NB4 (cell line): ENCODE measurements at regions not wholly inside any gene's neighbourhood (a gene's known extent, or its start where the extent isn't known, plus 50 kb on each side); places are given as distances from the start of the nearest gene placed in this dataset.
A peak's percentile ranks its signal among the peaks of the same experiment; 100 is the strongest.

Experiments used
- DNase-seq: peaks from one replicate; pipeline ENCODE4 v3.0.0; 2010; ENCODE audit warnings: low read depth
- H3K4me3 ChIP-seq: one replicate; pipeline ENCODE4 v1.5.1; 2011; ENCODE audit warnings: mild to moderate bottlenecking, low read depth, low read length, moderate library complexity
- MYC ChIP-seq: IDR thresholded peaks from 2 replicates; pipeline ENCODE4 v1.6.1; 2011; ENCODE audit warnings: low read depth, low read length
- POLR2A ChIP-seq: IDR thresholded peaks from 2 replicates; pipeline ENCODE4 v1.6.1; 2011; ENCODE audit warnings: mild to moderate bottlenecking; ENCODE audit not compliant: insufficient read length; ENCODE audit errors: extremely low read depth
- TF ChIP-seq, protein P1 (sequence below): IDR thresholded peaks from 2 replicates; pipeline ENCODE4 v1.6.1; 2011; ENCODE audit warnings: low read depth, low read length
- TF ChIP-seq, protein P2 (sequence below): IDR thresholded peaks from one replicate; pipeline ENCODE4 v1.5.1; 2012; ENCODE audit warnings: low read depth, low read length

DNA sequence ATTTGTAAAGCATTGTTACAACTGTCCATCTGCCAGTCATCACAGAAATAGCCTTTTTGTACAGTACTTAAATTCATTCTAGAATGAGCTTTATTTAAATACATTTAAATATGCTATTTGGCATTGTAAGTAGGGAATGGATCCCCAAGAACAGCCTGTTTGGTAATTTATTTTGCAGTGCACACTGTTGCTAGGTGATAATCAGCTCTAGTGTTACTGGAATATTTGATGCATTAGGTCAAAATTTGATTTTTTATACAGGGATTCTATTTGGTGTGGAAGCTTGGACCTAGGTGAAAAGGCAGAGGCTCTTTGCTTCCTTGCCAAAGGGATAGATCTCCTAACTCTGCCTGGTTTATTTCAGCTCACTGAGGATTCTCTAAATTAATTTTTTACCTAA lies 593.7 kb downstream of the EPM2A start:
- DNase-seq = no peak
- TF ChIP-seq, protein P1, sequence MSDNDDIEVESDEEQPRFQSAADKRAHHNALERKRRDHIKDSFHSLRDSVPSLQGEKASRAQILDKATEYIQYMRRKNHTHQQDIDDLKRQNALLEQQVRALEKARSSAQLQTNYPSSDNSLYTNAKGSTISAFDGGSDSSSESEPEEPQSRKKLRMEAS = no peak
- no peak for TF ChIP-seq MYC
- TF ChIP-seq, protein P2, sequence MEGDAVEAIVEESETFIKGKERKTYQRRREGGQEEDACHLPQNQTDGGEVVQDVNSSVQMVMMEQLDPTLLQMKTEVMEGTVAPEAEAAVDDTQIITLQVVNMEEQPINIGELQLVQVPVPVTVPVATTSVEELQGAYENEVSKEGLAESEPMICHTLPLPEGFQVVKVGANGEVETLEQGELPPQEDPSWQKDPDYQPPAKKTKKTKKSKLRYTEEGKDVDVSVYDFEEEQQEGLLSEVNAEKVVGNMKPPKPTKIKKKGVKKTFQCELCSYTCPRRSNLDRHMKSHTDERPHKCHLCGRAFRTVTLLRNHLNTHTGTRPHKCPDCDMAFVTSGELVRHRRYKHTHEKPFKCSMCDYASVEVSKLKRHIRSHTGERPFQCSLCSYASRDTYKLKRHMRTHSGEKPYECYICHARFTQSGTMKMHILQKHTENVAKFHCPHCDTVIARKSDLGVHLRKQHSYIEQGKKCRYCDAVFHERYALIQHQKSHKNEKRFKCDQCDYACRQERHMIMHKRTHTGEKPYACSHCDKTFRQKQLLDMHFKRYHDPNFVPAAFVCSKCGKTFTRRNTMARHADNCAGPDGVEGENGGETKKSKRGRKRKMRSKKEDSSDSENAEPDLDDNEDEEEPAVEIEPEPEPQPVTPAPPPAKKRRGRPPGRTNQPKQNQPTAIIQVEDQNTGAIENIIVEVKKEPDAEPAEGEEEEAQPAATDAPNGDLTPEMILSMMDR = no peak
- no peak for TF ChIP-seq POLR2A

DNA sequence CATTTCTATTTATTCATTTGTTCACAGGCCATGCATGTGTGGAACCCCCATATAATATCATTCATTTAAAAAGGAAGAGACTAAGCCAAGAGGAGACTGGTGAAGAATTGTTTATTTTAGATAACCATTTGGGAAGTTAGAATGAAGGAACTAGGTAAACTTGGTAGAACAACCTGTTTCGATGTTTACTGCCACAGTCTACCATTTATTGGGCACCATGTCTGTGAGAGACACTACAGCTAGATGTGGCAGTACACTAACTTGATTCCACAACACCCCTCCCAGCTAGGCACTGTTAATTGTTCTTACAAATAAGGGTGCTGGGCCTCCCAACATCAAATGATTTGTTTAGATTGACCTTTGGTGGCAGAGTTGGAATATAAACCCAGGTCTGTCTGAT lies 592.4 kb downstream of the EPM2A start:
- no peak overlapping the region for H3K4me3 ChIP-seq
- TF ChIP-seq MYC (no peak), POLR2A (no peak)
- TF ChIP-seq, protein P2 = no peak
- TF ChIP-seq, protein P1 = no peak
- no peak for DNase-seq

More for the DNA sequence above, 593.7 kb downstream of the EPM2A start:
- no peak overlapping the region for H3K4me3 ChIP-seq

DNA sequence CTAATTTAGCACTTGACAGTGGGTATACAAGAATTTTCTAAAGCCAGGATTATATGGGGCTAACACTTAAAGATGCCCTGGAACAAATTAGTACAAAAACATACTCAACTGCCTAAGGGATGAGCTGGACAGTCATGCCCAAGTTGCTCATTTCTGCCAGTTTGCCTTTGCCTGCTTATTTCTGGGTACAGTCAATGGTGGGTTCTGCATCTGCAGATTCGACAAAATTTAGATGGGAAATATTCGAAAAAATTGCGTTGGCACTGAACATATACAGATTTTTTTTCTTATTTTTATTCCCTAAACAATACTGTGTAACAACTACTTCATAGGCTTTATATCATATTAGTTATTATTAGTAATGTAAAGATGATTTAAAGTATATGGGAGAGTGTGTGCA lies 591.9 kb downstream of the EPM2A start:
- no peak for DNase-seq
- TF ChIP-seq MYC = no peak
- TF ChIP-seq, protein P2 = no peak
- TF ChIP-seq POLR2A = no peak
- TF ChIP-seq, protein P1 = no peak
- H3K4me3 ChIP-seq = no peak overlapping the region

DNA sequence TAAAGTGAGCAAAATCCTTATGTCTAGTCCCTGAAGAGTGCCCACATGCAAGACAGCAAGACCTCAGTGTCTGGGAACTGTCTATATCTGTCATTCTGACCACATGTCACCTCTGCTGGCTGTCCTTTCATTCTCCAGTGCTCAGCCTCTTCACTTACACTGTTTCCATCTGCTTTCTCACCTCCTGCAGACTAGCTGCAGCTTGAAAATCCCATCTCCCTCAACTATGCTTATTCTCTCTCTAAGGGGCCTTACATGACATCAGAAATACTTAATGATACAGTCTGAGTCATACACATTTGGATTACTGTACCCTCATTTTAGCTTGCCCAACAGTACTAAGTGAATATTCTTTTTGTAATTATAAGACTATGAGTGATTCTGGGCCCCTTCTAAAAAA lies 587.8 kb downstream of the EPM2A start:
- H3K4me3 ChIP-seq = no peak overlapping the region
- DNase-seq = peak; percentile 24
- TF ChIP-seq MYC (no peak), POLR2A (no peak)
- TF ChIP-seq, protein P2 = no peak
- TF ChIP-seq, protein P1 = no peak

DNA sequence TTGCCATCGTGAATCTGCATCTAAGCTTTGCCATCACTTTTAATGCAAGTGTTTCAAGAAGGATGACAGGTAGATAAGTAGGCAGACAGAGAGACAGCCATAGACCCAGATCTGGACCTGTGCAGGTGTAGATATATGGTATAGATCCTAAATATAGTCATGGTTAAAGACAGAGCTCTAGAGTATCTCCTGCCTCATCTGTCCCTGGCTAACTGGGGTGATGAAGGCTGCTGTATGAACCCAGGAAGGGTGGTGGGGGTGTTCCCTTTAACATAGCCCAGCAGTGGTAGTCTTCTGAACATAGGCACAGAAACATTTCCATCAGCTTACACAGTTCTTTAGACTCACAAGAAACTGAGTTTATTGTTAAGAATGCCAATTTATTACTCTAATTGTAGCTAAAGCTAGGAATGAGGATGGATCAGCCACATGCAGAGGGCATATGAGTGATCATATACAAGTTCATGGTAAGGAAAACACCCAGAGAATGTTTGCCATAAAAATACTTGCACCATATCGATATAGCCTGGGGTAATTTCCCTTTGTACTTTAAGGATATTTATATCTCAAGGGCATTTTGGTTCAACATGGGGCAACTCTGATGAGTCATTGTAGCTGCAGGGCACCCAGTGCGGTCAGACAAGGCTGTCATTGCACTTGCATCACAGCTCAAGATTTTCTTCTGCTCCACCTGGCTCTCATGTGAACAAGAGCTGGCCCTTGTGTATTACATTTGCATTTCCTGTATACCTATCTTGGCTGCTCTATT lies 587.2 kb downstream of the EPM2A start:
- H3K4me3 ChIP-seq = no peak overlapping the region
- TF ChIP-seq POLR2A (no peak), MYC (0 out of 2 replicates have a peak, but pooled peaks have one; percentile 24)
- TF ChIP-seq, protein P2 = no peak
- TF ChIP-seq, protein P1 = peak; percentile 29; the same call in 1 of the 2 replicates
- peak; percentile 93 for DNase-seq
